SU-DHL-6 (cell line): ENCODE measurements at regions not wholly inside any gene's neighbourhood (a gene's known extent, or its start where the extent isn't known, plus 50 kb on each side); places are given as distances from the start of the nearest gene placed in this dataset.

ENCODE experiments used
- H2AFZ ChIP-seq: fragments of 200-600 bp; sonication (generic); 2 replicates; pipeline ENCODE4 v1.6.1; 2014; ENCODE audit warnings: low read depth, mild to moderate bottlenecking, moderate library complexity, mixed read lengths, antibody characterized with exemption, low read length; ENCODE audit not compliant: severe bottlenecking
- H3F3A ChIP-seq: fragments of 200-600 bp; shearing (Covaris generic); 2 replicates; pipeline ENCODE4 v1.6.0; 2016; ENCODE audit warnings: antibody characterized with exemption, mild to moderate bottlenecking; ENCODE audit not compliant: insufficient read depth
- H3K27ac ChIP-seq: fragments of 200-600 bp; sonication (generic); 2 replicates; pipeline ENCODE4 v1.5.1; 2016; ENCODE audit warnings: low read depth, mild to moderate bottlenecking, low read length, moderate library complexity, mixed read lengths
- H3K27me3 ChIP-seq: fragments of 200-600 bp; sonication (generic), shearing (Covaris generic); 2 replicates; pipeline ENCODE4 v1.6.0; 2014; ENCODE audit warnings: mild to moderate bottlenecking, low read length
- H3K36me3 ChIP-seq: fragments of 200-600 bp; sonication (generic); 2 replicates; pipeline ENCODE4 v1.6.1; 2014; ENCODE audit warnings: mild to moderate bottlenecking, low read length, mixed read lengths
- H3K4me2 ChIP-seq: fragments of 300-600, 200-600 bp; shearing (Covaris generic), sonication (generic); 2 replicates; pipeline ENCODE4 v1.6.0; 2014; ENCODE audit warnings: low read length, low read depth, mild to moderate bottlenecking; ENCODE audit not compliant: poor library complexity, severe bottlenecking
- H3K4me3 ChIP-seq: fragments of 200-600 bp; sonication (generic); 2 replicates; pipeline ENCODE4 v1.5.1; 2014; ENCODE audit warnings: antibody characterized with exemption, low read length, mild to moderate bottlenecking, mixed read lengths; ENCODE audit not compliant: insufficient read depth, poor library complexity, severe bottlenecking
- H3K79me2 ChIP-seq: fragments of 200-600 bp; sonication (generic); 2 replicates; pipeline ENCODE4 v1.6.1; 2014; ENCODE audit warnings: mild to moderate bottlenecking, low read length, moderate library complexity; ENCODE audit not compliant: insufficient read depth
- H3K9ac ChIP-seq: fragments of 200-600 bp; sonication (generic); 2 replicates; pipeline ENCODE4 v1.7.0; 2014; ENCODE audit warnings: mild to moderate bottlenecking, low read length
- H3K9me2 ChIP-seq: fragments of 200-600 bp; sonication (generic); replicated peaks from 2 replicates; pipeline ENCODE4 v1.6.1; 2014; ENCODE audit warnings: low read length; ENCODE audit not compliant: insufficient read depth
- H3K9me3 ChIP-seq: fragments of 200-600 bp; sonication (generic); 2 replicates; pipeline ENCODE4 v1.6.1; 2014; ENCODE audit warnings: low read length, mixed read lengths; ENCODE audit not compliant: insufficient read depth
- H4K20me1 ChIP-seq: fragments of 200-600 bp; sonication (generic); 2 replicates; pipeline ENCODE4 v1.6.1; 2014; ENCODE audit warnings: low read depth, mild to moderate bottlenecking, antibody characterized with exemption, low read length, moderate library complexity, mixed read lengths
- CTCF ChIP-seq: fragments of 200-600 bp; sonication (generic); IDR thresholded peaks from one replicate; pipeline ENCODE4 v1.5.1; 2017; ENCODE audit warnings: antibody characterized with exemption, mild to moderate bottlenecking, low read length, moderate library complexity; ENCODE audit not compliant: insufficient read depth, poor library complexity, severe bottlenecking
- EZH2phosphoT487 ChIP-seq: fragments of 200-600 bp; sonication (generic), shearing (Covaris generic); conservative IDR thresholded peaks from 2 replicates; pipeline ENCODE4 v1.6.1; 2018; ENCODE audit warnings: mild to moderate bottlenecking, antibody characterized with exemption, low read length, moderate library complexity, mixed read lengths

- Histone ChIP-seq H3K9me2 (no peaks in the 10 kb centered on the region), H3K27me3 (no peaks in the 10 kb centered on the region), H3K9me3 (peaks cover 13% of the 10 kb centered on the region), H2AFZ (no peak overlapping the region), H3K9ac (no peak overlapping the region), H4K20me1 (no peaks in the 10 kb centered on the region), H3F3A (no peaks in the 10 kb centered on the region), H3K27ac (no peak overlapping the region), H3K4me3 (no peak overlapping the region), H3K79me2 (no peaks in the 10 kb centered on the region), H3K4me2 (no peak overlapping the region), H3K36me3 (peaks cover 3% of the 10 kb centered on the region; the same call in 1 of the 2 replicates)
- no peak for TF ChIP-seq CTCF
- no peak for TF ChIP-seq EZH2phosphoT487
These were observed 136.4 kb downstream of the FSCB start for GRCh38 chr14:44370727-44371126.

GRCh38 chr14:44369401-44370123, 137.5 kb downstream of the FSCB start:
- H4K20me1 ChIP-seq, result no peaks in the 10 kb centered on the region
- H3K27me3 ChIP-seq, result no peaks in the 10 kb centered on the region
- no peak overlapping the region for H3K27ac ChIP-seq
- no peaks in the 10 kb centered on the region for H3K79me2 ChIP-seq
- no peak for TF ChIP-seq EZH2phosphoT487
- no peak for TF ChIP-seq CTCF
- H3K9me3 ChIP-seq, result peaks cover 6% of the 10 kb centered on the region
- no peaks in the 10 kb centered on the region for H3K9me2 ChIP-seq
- no peak overlapping the region for H3K4me2 ChIP-seq
- H3K4me3 ChIP-seq, result no peak overlapping the region
- no peaks in the 10 kb centered on the region for H3K36me3 ChIP-seq
- H3F3A ChIP-seq, result no peaks in the 10 kb centered on the region
- no peak overlapping the region for H3K9ac ChIP-seq
- no peak overlapping the region for H2AFZ ChIP-seq

DNA sequence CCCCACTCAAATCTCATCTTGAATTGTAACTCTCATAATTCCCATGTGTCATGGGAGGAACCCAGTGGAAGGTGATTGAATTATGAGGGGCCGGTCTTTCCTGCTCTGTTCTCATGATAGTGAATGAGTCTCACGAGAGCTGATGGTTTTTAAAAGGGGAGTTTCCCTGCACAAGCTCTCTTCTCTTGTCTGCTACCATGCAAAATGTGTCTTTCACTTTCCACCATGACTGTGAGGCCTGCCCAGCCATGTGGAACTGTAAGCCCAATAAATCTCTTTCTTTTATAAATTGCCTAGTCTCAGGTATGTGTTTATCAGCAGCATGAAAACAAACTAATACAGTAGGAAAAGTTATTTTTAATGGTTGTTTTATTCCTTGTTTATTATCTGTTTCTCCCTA, 146.0 kb downstream of the FSCB start:
- no peaks in the 10 kb centered on the region for H3K9me3 ChIP-seq

More for the DNA sequence above, 146.0 kb downstream of the FSCB start:
- no peak overlapping the region for H3K4me3 ChIP-seq
- H3K36me3 ChIP-seq, result no peaks in the 10 kb centered on the region
- H3K27ac ChIP-seq, result no peak overlapping the region
- H3K27me3 ChIP-seq, result no peaks in the 10 kb centered on the region
- H3K4me2 ChIP-seq, result no peak overlapping the region
- no peaks in the 10 kb centered on the region for H3K9me2 ChIP-seq
- H3F3A ChIP-seq, result no peaks in the 10 kb centered on the region
- no peak for TF ChIP-seq EZH2phosphoT487
- no peak for TF ChIP-seq CTCF
- H3K9ac ChIP-seq, result no peak overlapping the region
- H2AFZ ChIP-seq, result no peak overlapping the region
- H4K20me1 ChIP-seq, result no peaks in the 10 kb centered on the region
- no peaks in the 10 kb centered on the region for H3K79me2 ChIP-seq
